Kidney epithelial cell (primary cell): ENCODE measurements at regions not wholly inside any gene's neighbourhood (a gene's known extent, or its start where the extent isn't known, plus 50 kb on each side); places are given as distances from the start of the nearest gene placed in this dataset.

ENCODE experiments used
- DNase-seq: peaks from one replicate; pipeline ENCODE4 v3.0.0-alpha.2; 2010; ENCODE audit warnings: low read depth
- H3K27me3 ChIP-seq: 2 replicates; pipeline ENCODE4 v1.6.0; 2011; ENCODE audit warnings: low read length; ENCODE audit not compliant: control insufficient read depth, insufficient read depth
- H3K36me3 ChIP-seq: 2 replicates; pipeline ENCODE4 v1.5.1; 2011; ENCODE audit warnings: low read length; ENCODE audit not compliant: control insufficient read depth, insufficient read depth
- H3K4me3 ChIP-seq: 2 replicates; pipeline ENCODE4 v1.5.1; 2011; ENCODE audit warnings: low read depth, mild to moderate bottlenecking, control low read depth, low read length
- TF ChIP-seq, protein P1 (sequence below): IDR thresholded peaks from 2 replicates; pipeline ENCODE4 v1.5.1; 2011; ENCODE audit warnings: mild to moderate bottlenecking, moderate library complexity, low read length, control low read depth, inconsistent platforms; ENCODE audit not compliant: insufficient read depth, poor library complexity, severe bottlenecking

DNA sequence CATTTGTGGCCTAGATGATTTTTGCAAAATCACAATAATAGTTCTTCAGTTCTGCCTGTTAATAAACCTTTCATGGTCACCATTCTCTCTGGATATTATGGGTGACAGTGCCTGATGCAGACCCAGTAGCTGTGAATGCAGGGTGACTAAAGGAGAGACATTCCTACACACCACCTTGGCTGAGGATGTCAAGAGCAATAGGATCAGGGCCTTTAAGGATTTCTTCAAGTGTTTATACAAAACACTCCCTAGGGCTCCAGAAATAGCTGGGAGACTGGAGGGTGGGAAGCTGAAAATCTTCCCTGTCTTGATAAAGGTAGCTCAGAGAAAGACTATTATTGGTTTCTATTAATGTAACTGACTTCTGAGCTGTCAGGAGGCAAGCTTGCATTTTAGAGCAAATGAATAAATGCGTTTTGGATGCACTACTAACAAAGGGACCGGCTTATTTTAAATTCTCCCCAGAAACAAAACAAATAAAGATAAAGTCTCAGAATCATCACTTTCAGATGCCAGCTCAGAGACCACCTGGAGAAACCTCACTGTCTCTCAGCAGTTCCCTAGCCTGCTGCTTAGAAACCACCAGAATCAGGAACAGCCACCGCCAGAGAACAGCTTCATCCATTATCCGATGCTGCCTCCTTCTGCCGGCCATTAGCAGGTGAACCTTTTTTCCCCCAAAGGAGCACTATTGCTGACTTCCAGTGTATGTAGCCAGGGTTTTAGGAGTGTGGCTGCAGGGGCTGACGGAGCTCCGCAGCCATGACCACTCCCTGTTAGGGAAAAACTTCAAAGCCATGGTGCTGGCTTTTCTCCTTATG is 171.4 kb upstream of the DYNLRB2 start:
- Histone ChIP-seq H3K36me3 (no peaks in the 10 kb centered on the region), H3K27me3 (no peaks in the 10 kb centered on the region), H3K4me3 (no peak overlapping the region)
- DNase-seq: peak; percentile 12
- TF ChIP-seq, protein P1, sequence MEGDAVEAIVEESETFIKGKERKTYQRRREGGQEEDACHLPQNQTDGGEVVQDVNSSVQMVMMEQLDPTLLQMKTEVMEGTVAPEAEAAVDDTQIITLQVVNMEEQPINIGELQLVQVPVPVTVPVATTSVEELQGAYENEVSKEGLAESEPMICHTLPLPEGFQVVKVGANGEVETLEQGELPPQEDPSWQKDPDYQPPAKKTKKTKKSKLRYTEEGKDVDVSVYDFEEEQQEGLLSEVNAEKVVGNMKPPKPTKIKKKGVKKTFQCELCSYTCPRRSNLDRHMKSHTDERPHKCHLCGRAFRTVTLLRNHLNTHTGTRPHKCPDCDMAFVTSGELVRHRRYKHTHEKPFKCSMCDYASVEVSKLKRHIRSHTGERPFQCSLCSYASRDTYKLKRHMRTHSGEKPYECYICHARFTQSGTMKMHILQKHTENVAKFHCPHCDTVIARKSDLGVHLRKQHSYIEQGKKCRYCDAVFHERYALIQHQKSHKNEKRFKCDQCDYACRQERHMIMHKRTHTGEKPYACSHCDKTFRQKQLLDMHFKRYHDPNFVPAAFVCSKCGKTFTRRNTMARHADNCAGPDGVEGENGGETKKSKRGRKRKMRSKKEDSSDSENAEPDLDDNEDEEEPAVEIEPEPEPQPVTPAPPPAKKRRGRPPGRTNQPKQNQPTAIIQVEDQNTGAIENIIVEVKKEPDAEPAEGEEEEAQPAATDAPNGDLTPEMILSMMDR: peak; percentile 69

DNA sequence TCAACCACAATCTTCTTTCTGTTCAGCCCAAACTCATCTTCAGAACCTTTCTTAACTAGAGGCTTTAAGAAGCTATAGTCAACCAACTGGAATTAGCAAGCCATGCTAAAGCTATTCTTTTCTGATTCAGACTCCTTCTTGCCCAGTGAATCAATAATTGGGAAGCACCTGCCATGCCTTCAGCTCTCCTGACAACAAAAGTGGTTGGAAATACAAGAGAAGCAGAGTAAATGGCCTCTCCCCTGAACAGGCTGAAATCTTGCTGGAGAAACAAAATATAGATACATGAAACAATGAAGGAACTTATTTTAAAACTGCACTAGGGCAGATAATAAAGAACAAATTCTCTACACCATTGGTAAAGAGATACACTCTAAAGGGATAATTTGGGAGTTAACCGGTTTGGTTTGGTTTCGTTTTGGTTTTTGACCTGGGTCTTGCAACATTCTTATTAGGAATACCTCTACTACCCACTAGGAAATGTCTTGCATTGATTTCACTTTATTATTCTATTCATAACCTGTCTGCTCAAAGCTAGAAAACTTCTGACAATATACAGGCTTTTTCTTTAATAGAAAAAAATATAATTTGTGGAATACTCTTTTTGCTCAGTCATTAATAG is 173.6 kb upstream of the DYNLRB2 start:
- TF ChIP-seq, protein P1: no peak
- DNase-seq: no peak

DNA sequence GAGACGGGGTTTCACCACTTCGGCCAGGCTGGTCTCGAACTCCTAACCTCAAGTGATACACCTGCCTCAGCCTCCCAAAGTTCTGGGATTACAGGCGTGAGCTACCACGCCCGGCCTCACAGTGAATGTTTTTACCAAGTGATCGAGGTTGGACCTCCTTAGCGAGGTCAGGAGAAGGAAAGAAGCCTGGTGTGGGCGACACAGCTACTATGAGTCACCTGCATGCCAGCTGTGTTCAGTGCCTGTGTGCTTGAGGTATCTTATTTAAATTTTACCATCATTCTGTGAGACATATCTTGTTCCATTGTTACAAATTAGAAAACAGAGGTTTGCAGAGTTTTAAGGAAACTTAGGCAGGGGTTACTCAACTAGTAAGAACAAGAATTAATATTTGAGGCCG is 174.8 kb upstream of the DYNLRB2 start:
- H3K36me3 ChIP-seq: no peaks in the 10 kb centered on the region
- TF ChIP-seq, protein P1: no peak
- H3K4me3 ChIP-seq: no peak overlapping the region
- no peaks in the 10 kb centered on the region for H3K27me3 ChIP-seq
- DNase-seq: no peak

More for the DNA sequence above, 173.6 kb upstream of the DYNLRB2 start:
- Histone ChIP-seq H3K36me3 (no peaks in the 10 kb centered on the region), H3K4me3 (no peak overlapping the region), H3K27me3 (no peaks in the 10 kb centered on the region)

DNA sequence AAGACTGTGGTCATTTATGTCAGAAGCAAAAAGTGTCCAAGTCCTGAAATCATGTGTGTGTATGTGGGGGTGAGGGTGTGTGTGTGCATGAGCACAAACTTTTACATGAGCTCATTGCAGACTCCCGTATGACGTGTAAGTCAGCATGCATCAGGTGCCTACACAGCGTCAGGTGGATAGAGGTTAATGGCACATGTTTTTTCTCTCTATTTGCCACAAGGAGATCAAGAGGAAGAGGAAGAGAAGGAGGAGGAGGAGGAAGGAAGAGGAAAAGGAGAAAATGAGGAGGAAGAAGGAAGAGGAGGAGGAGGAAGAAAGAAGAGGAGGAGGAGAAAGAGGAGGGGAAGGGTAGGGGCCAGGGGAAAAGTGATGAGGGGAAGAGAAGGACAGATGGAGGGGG is 178.0 kb upstream of the DYNLRB2 start:
- TF ChIP-seq, protein P1: no peak
- DNase-seq: no peak

DNA sequence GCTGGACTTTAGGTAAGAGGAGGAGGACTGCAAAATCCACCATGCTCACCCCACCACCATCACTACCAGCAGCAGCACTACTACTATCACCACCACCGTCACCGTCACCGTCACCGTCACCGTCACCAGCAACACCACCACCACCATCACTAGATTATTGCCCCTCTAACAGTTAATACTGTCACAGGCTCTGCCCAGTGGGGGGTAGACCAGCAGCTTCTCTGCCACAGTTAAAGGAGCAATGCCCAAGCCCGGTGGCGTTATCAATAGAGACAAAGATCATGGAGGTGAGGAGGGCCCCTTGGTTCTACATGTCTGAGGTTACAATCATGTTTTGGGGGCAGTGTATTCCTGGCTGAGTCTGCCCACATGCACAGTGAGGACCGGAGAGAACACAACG is 184.4 kb upstream of the DYNLRB2 start:
- no peak overlapping the region for H3K4me3 ChIP-seq
- no peak for DNase-seq
- no peaks in the 10 kb centered on the region for H3K36me3 ChIP-seq

More for the DNA sequence above, 178.0 kb upstream of the DYNLRB2 start:
- Histone ChIP-seq H3K27me3 (no peaks in the 10 kb centered on the region), H3K4me3 (no peak overlapping the region), H3K36me3 (no peaks in the 10 kb centered on the region)

More for the DNA sequence above, 184.4 kb upstream of the DYNLRB2 start:
- no peaks in the 10 kb centered on the region for H3K27me3 ChIP-seq
- TF ChIP-seq, protein P1: no peak
